OCI-LY3 (cell line): ENCODE measurements at regions not wholly inside any gene's neighbourhood (a gene's known extent, or its start where the extent isn't known, plus 50 kb on each side); places are given as distances from the start of the nearest gene placed in this dataset.

Experiments used
- H2AFZ ChIP-seq: fragments of 200-600, 300-600 bp; shearing (Covaris generic); 2 replicates; pipeline ENCODE4 v1.6.0; 2014; ENCODE audit warnings: antibody characterized with exemption, low read depth, low read length
- H3K27ac ChIP-seq: fragments of 200-600, 300-600 bp; sonication (generic); 2 replicates; pipeline ENCODE4 v1.5.1; 2014; ENCODE audit warnings: mild to moderate bottlenecking, low read length, moderate library complexity, mixed read lengths
- H3K27me3 ChIP-seq: fragments of 200-600, 300-600 bp; sonication (generic); 2 replicates; pipeline ENCODE4 v1.6.1; 2014; ENCODE audit warnings: low read depth, low read length, mixed read lengths
- H3K36me3 ChIP-seq: fragments of 200-600, 300-600 bp; sonication (generic); replicated peaks from 2 replicates; pipeline ENCODE3; 2014; ENCODE audit warnings: low read depth, low read length, mixed read lengths
- H3K4me1 ChIP-seq: fragments of 300-600, 200-600 bp; sonication (generic); 2 replicates; pipeline ENCODE4 v1.6.1; 2014; ENCODE audit warnings: low read length, mixed read lengths
- H3K4me2 ChIP-seq: fragments of 200-600, 300-600 bp; sonication (generic); 2 replicates; pipeline ENCODE4 v1.6.1; 2014; ENCODE audit warnings: low read length, mixed read lengths
- H3K4me3 ChIP-seq: fragments of 300-600, 200-600 bp; sonication (generic); 2 replicates; pipeline ENCODE4 v1.5.1; 2014; ENCODE audit warnings: antibody characterized with exemption, mild to moderate bottlenecking, low read length, moderate library complexity
- H3K79me2 ChIP-seq: fragments of 300-600, 200-600 bp; shearing (Covaris generic); 2 replicates; pipeline ENCODE4 v1.6.1; 2014; ENCODE audit warnings: mild to moderate bottlenecking, low read length, mixed read lengths
- H3K9ac ChIP-seq: fragments of 300-600, 200-600 bp; shearing (Covaris generic); 2 replicates; pipeline ENCODE4 v1.6.0; 2014; ENCODE audit warnings: mild to moderate bottlenecking, low read length, moderate library complexity
- H3K9me3 ChIP-seq: fragments of 200-600, 300-600 bp; shearing (Covaris generic); 2 replicates; pipeline ENCODE4 v1.6.1; 2014; ENCODE audit warnings: low read length, mixed read lengths; ENCODE audit not compliant: insufficient read depth
- H4K20me1 ChIP-seq: fragments of 200-600, 300-600 bp; sonication (generic); 2 replicates; pipeline ENCODE4 v1.6.1; 2016; ENCODE audit warnings: low read length, mixed read lengths; ENCODE audit not compliant: insufficient read depth
- EZH2phosphoT487 ChIP-seq: fragments of 200-600 bp; shearing (Covaris generic); IDR thresholded peaks from 2 replicates; pipeline ENCODE4 v1.6.1; 2018; ENCODE audit warnings: antibody characterized with exemption, mixed run types, low read depth
- TF ChIP-seq, protein P1 (sequence below): fragments of 200-600, 300-600 bp; sonication (generic); IDR thresholded peaks from 2 replicates; pipeline ENCODE4 v1.5.1; 2014; ENCODE audit warnings: antibody characterized with exemption, low read length, low read depth

DNA sequence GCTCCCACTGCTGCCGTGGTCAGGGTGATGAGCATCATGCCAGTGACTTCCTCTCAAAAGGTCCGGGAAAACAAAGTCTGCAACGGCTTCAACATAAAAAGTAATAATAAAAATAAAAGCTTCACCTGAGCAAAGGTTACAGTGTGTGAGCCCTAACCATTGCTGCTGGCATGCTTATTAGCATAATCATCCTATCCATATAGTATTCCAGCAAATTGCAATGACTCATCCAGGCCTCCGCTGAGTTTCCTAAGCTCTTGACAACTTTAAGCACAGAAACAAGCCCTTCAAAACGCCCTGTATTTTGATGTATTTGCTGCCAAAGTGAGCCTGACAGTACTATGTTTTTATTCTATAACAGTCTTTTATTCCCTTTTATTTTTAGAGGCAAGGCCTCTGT lies 100.5 kb downstream of the AASDH start:
- H3K9ac ChIP-seq: no peak overlapping the region
- H3K79me2 ChIP-seq: no peaks in the 10 kb centered on the region
- H4K20me1 ChIP-seq: no peaks in the 10 kb centered on the region
- H3K4me2 ChIP-seq: no peak overlapping the region
- H3K27me3 ChIP-seq: no peaks in the 10 kb centered on the region
- H3K9me3 ChIP-seq: no peaks in the 10 kb centered on the region
- no peak overlapping the region for H3K4me3 ChIP-seq
- no peak overlapping the region for H2AFZ ChIP-seq
- no peaks in the 10 kb centered on the region for H3K4me1 ChIP-seq
- no peak for TF ChIP-seq EZH2phosphoT487
- TF ChIP-seq, protein P1, sequence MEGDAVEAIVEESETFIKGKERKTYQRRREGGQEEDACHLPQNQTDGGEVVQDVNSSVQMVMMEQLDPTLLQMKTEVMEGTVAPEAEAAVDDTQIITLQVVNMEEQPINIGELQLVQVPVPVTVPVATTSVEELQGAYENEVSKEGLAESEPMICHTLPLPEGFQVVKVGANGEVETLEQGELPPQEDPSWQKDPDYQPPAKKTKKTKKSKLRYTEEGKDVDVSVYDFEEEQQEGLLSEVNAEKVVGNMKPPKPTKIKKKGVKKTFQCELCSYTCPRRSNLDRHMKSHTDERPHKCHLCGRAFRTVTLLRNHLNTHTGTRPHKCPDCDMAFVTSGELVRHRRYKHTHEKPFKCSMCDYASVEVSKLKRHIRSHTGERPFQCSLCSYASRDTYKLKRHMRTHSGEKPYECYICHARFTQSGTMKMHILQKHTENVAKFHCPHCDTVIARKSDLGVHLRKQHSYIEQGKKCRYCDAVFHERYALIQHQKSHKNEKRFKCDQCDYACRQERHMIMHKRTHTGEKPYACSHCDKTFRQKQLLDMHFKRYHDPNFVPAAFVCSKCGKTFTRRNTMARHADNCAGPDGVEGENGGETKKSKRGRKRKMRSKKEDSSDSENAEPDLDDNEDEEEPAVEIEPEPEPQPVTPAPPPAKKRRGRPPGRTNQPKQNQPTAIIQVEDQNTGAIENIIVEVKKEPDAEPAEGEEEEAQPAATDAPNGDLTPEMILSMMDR: no peak
- no peaks in the 10 kb centered on the region for H3K36me3 ChIP-seq
- no peak overlapping the region for H3K27ac ChIP-seq

GRCh38 chr4:56283375-56283774 lies 103.9 kb downstream of the AASDH start:
- H3K9me3 ChIP-seq: no peaks in the 10 kb centered on the region
- no peaks in the 10 kb centered on the region for H3K36me3 ChIP-seq
- H3K27ac ChIP-seq: no peak overlapping the region
- H3K4me2 ChIP-seq: no peak overlapping the region
- no peak overlapping the region for H2AFZ ChIP-seq
- H3K4me1 ChIP-seq: no peaks in the 10 kb centered on the region
- no peak overlapping the region for H3K4me3 ChIP-seq
- H3K27me3 ChIP-seq: no peaks in the 10 kb centered on the region
- no peaks in the 10 kb centered on the region for H4K20me1 ChIP-seq
- no peak overlapping the region for H3K9ac ChIP-seq
- no peaks in the 10 kb centered on the region for H3K79me2 ChIP-seq
- no peak for TF ChIP-seq EZH2phosphoT487
- TF ChIP-seq, protein P1: no peak

DNA sequence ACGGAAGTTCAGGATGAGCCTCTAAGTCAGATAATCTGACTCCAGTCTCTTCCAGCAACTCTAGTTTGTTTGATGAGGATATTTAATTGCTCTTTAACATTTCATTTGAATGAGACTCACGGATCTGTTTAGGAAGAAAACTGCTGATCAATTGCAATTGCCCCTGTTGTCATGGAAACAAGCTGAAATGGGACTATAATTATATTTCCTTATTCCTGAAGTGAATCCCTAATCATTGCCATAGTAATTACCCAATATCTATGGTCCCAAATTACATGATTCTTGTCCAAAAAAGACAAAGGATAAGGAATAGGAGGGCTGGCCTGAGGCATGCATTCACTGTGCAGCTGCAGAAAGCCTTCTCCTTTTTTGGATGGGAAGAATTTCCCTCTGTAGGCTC lies 105.3 kb downstream of the AASDH start:
- TF ChIP-seq, protein P1: no peak
- no peak for TF ChIP-seq EZH2phosphoT487

DNA sequence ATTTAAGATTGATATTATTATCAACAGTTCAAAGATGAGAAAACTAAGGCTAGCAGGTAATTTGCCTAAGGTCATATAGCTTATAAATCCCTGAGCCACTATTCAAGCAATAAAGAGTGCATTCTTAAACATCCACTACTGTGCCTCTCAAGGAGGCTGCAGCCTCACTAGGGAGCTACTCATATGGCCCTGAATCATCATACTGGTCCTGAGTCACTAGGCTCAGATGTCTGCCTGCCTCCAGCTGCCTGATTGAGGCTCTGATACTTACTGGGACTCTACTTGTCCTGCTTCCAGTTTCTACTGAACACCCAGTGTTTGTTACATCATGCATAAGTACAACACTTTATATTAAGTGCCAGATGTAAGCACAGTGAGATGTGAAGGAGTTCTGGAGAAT lies 110.7 kb downstream of the AASDH start:
- no peak overlapping the region for H3K4me2 ChIP-seq
- H3K4me3 ChIP-seq: no peak overlapping the region
- H3K36me3 ChIP-seq: no peaks in the 10 kb centered on the region
- TF ChIP-seq, protein P1: no peak
- no peak for TF ChIP-seq EZH2phosphoT487
- H3K27me3 ChIP-seq: no peaks in the 10 kb centered on the region
- no peaks in the 10 kb centered on the region for H3K4me1 ChIP-seq
- no peaks in the 10 kb centered on the region for H3K9me3 ChIP-seq
- no peak overlapping the region for H3K9ac ChIP-seq
- H3K79me2 ChIP-seq: no peaks in the 10 kb centered on the region
- H4K20me1 ChIP-seq: no peaks in the 10 kb centered on the region
- H2AFZ ChIP-seq: no peak overlapping the region
- no peak overlapping the region for H3K27ac ChIP-seq

More for the DNA sequence above, 105.3 kb downstream of the AASDH start:
- Histone ChIP-seq H4K20me1 (no peaks in the 10 kb centered on the region), H2AFZ (no peak overlapping the region), H3K27ac (no peak overlapping the region), H3K4me3 (no peak overlapping the region), H3K36me3 (no peaks in the 10 kb centered on the region), H3K4me1 (no peaks in the 10 kb centered on the region), H3K79me2 (no peaks in the 10 kb centered on the region), H3K4me2 (no peak overlapping the region), H3K9me3 (no peaks in the 10 kb centered on the region), H3K27me3 (no peaks in the 10 kb centered on the region), H3K9ac (no peak overlapping the region)
